8988T (cell line): ENCODE measurements at regions not wholly inside any gene's neighbourhood (a gene's known extent, or its start where the extent isn't known, plus 50 kb on each side); places are given as distances from the start of the nearest gene placed in this dataset.

Experiments
- DNase-seq: peaks from one replicate; pipeline ENCODE4 v3.0.0; 2011

DNA sequence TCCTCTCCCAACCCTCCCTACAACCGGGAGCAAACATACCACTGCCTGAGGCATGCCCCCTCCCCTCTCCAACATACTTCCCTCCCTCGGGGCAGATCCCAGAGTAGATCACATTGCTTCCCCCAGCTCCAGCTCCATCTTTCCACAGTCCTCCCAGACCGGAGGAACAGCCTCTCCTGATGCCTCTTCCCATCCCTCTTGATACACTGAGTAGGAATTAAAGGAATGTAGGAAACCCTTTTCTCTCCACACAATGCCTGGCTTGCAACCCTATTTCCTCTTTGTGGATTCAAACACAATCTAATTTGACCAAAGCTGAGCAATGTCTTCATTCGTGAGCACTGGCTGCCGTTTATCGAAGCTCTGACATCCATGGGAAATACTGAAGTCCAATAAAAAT, 339.8 kb downstream of the BCOR start:
- DNase-seq, result no peak

DNA sequence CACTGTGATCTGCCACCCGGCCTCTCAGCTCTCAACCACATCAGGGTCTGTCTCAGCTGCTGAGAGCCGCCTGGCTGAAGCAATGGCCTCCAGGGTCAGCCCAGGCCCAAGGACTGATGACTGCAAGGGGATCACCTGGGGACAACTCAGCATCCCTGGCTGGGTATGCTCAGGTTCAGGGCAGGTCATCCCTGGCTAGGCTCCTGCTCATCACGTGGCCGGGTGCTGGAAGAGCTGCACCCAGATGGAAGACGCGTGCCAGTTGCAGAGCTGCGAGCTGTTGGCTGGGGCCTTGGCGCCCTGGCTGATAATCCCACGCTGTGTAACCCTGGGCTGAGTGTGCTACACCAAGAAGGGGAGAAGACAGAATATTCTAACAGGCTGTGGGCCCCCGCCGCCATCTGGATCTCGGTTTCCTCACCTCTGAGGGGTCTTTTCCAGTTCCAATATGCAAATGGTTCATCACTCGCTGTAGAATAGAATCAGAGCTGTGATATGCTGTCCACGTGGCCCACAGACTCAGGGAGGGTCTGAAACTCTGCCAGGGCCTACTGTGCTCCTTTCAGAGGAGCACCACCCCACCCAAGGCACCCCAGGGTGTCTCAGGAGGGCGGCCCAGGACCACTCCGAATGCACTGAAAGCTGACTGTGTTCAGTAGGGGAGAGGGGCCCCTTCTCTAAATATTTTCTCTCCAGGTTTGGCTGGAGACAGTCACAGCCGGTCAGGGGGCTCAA, 338.8 kb downstream of the BCOR start:
- DNase-seq, result no peak

DNA sequence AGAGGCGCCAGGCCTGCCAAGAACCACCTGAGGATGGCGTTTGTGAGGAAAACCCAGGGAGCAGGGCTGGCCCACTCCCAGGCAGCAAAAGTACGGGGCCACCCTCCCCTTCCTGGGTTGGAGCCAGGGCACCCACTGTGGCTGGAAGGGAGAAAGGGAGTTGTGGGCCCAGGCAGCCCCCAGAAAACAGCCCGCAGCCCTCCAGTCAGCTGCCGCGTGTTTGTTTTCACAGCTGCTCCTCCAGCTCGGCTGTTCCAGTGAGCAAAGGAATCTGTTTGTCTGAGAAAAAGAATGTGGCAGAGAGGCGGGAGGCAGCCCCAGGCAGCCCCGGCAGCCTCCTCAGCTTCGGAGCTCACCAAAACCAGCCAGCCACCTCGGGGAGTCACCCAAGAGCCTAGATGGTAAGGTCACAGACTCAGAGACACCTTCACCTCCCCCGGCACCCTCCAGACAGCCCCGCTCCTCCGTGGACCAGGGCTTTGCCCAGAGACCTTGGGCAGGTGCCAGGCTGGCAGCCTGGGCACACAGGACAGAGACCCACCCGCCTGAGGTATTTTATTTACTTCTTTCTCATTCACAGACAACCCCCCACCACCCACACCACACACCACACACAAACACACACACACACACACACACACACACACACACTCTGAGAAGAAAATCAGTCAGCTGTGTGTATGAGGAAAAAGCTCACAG, 338.1 kb downstream of the BCOR start:
- DNase-seq, result peak; percentile 39

DNA sequence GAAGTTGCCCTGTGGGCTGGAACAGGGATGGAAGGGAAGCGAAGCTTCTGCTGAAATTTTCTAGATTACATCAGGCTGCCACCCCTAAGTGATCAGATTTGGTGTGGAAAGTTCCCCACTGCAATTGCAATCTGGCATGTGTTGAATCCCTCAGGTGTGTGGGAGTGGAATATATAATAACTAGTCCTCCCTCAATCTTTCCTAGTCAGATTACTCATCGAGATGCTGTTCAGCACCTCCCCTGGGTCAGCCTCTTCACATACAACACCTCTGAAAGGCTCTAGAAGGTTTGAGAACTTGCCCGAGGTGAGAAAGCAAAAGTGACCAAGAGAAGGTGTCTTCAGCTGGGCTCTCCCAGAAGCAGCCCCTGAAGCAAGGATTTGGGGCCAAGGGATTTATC, 336.8 kb downstream of the BCOR start:
- no peak for DNase-seq

DNA sequence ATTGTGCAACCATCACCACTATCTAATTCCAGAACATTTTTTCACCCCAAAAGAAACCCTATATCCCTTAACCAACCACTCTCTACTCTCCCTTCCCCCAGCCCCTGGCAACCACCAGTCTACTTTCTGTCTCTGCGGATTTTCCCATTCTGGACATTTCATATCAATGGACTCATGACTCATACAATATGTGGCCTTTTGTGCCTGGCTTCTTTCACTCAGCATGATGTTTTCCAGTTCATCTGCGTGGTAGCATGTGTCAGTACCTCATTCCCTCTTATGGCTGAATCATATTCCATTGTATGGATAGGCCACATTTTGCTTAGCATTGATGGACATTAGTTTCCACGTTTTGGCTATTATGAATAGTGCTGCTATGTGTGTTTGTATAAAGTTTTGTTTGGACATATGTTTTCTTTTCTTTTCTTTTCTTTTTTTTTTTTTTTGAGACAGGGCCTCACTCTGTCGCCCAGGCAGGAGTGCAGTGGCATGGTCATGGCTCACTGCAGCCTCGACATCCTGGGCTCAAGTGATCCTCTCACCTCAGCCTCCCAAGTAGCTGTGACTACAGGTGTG, 335.4 kb downstream of the BCOR start:
- no peak for DNase-seq

DNA sequence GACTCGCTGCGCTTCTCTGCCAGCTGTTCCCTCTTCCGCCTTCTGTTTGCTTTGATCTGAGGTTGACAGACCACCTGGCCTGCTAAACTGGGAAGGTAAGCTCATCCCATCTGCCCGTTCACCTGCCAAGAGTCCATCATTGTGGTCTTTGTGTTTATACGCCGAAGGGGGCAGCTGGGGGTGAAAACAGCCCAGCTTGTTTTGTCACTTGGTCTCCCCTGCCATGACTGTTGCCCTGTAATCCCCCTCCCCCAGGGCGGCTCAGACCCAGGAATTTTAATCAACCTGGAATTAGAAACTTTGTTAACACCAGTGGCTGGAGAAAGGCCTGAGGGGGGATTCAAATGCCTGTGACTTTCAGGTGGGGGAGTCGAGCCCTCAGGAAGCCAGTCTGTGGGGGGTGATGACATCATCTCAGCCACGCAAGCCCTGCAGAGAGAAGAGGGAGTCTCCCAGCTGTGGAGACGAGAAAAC, 333.3 kb downstream of the BCOR start:
- no peak for DNase-seq

DNA sequence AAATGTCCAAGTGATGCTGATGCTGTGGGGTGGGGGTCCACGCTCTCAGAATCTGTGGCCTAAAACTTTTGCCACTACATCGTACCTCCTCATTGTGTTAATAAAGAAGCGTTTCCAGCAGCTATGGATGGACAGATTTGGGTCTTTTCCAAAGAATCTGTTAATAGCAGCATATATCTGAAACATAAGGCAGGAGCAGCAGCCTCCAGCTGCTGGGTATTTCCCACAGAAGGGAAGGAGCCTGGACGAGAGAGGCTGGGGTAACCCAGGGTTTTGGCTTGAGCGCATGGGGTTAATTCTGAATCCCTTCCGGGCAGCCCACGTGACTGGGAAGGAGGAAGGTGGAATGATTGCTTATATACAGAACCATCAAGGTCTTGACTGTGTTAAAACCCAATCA, 332.4 kb downstream of the BCOR start:
- DNase-seq, result no peak

DNA sequence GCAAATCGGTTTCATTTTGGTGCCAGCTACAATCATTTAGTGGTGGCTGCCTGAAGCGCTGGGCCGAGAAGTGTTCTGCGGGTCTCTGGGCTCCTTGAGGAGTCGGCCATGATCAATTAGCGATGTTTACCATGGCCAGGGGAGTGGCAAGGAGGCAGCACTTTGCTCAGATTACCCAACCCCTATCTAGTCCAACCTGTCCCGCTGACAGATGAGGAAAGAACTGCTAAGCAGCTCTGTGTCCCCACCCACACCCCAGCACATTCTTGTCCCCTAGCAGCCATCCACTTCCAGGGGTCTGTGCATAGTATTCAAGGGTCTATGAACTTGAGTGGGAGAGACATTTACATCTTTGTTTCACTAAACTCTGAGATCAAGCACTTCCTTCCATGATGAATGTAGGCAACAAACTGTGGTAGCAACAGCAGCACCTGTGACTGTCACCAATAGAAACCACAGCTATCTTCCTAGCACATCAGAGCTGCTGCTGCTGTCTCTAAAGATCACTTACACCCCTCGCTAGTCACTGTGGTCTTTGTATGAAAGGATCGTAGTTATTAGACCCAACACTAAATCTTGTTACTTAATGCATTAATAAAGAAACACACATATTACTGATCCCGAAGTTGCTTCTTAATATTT, 331.6 kb downstream of the BCOR start:
- no peak for DNase-seq

DNA sequence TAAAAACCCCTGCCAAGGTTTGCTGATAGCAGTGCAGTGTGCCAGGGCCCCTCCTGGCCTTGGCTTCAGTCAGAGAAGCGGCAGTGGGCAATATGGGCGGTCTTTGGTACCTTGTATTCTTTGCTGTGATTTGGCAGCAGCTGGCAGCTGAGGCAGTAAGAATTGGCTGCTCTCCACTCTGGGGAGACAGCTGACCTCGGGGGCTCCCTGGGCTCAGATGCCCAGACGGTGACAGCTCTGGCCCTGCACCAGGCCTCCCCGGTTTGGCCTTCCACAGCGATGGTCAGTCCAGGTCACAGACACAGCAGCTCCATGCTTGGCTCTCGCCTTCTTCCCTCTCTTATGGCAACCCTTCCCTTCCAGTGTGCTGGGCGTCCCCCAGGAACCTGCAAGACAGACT, 330.9 kb downstream of the BCOR start:
- DNase-seq, result no peak

DNA sequence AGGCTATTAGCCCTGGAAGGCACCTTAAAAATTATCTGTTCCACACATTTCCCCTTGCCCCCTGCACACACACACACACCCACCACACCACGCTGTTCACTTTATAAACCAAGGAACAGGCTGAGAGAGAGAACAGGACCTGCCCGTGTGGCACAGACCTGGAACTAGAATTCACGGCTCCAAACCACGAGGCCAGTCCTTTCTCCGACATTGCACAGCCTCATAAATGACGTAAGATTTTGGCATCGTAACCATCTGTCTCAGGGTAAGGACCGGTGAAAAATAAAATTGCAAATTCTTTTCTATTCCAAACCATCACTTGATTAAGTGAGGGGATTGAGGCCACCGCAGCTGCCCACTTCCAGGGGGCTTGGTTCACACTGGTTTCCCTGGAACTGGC, 330.3 kb downstream of the BCOR start:
- no peak for DNase-seq

DNA sequence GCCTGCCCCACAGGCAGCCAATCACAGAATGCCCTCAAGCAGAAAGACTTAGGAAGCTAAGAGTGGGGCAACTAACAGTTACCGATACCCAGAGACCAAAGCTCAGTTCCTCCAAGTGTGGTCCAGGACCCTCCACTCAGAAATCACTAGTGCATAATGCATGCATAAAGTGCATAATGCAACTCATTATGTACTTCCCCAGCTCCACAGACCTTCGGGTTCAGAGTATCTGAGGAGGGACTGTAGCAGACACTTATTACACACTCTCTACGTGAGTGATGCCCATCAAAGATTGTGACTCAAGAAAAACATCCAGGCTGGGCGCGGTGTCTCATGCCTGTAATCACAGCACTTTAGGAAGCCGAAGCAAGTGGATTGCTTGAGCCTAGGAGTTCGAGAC, 328.0 kb downstream of the BCOR start:
- DNase-seq, result no peak

DNA sequence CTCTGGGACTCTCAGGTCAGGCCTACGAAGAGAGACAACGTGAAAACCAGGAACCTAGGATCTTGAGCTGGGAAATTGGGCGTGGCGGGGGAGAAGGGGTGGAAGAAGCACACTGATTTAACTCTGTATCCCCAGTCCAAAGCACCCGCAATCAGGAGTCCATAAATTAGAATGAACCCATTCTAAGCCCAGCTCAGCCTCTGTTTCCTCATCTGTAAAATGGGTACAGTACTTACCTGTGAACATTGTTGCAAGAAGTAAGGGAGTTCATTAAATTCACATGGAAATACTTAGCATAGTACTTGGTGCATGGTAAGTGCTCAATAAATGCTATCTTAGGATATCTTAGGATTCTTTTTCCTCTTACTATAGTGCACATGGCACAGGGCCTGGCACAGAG, 326.7 kb downstream of the BCOR start:
- DNase-seq, result no peak

DNA sequence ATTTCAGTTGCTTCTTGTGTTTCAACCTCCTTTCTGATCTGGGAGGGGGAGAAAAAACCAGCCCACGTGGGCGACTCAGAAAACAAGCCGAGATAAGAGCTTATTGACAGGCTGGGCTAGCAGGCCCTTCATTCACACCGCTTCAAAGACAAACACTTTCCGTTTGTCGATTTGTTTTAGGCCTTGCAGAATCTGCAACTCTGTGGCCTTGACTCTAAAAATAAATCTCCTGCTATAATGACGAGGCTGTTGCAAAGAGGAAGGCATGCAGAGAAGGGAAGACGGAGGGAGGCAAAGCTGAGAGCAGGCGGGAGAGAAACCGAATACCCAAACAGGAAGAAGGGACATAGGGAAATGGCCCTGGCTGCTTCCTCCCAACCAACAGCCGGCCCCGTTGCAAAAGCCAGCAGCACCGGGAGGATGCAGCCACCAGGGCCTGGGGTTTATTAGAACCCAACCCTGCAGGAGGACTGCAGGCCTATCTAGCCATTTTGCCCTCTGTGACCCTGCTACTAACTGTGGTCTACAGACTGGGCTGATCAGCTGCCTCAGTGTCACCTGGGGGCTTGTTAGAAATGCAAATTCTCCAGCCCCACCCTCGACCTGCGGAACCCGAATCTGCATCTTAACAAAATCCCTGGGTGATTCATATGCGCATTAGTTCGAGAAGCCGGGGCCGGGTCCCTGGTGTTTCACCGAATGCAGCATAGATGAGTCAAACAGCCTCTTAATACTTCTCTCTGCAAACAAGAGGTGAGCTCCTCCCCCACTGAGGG, 325.5 kb downstream of the BCOR start:
- DNase-seq, result no peak

DNA sequence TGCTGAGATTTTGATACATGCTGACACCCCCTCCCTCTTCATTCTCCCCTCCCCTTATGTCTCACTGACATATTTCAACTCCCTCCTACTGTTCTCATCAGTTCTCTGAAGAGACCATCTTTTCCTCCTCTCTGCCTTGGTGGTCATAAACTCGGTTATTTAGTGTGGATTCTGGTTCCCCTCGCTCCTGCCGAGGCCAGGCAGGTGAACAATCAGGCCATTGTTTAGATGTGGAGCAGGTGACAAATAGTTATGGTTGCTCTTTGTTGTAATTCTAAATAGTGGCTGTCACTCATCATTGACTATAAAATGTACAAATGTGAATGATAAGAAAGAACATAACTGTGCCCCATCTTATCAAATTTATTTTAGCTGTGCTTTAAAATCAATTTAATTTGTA, 324.6 kb downstream of the BCOR start:
- DNase-seq, result no peak

DNA sequence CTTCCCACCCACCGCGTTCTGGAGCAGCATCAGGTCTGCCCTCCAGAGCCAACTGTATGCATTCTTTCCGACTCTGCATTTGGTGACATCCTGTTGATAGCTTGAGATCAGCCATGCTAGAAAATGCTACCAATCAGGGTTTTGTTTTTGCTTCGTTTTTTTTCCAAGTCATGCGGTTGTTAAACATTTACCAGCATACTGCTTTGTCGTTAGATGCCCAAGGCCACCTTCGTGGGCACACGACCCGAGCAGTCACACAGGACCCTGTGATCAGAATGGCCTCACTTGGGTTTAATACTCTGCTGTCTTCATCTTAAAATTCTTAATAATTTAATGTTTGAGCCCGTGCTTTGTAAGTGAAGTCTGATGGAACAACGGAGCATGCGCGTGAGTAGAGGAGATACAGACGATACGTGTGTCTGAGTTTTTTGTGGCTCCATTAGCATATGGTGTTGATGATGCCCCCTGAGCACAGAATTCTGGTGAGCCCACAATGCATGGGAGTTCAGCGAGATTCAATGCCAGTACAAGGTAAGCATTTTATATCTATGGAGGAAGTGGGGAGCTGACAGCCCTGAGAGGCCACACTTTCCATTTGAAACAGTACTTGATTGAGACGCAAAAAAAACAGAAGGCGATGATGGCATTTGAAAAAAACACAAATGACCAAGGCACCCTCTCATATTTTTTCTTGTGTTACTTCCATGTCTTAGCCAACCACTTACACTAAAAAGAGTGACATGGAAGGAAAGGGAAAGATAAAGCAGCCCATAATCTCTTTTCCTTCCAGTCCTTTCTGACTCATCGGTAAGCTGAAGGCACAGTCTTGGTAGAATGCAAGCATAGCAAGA, 323.6 kb downstream of the BCOR start:
- no peak for DNase-seq

DNA sequence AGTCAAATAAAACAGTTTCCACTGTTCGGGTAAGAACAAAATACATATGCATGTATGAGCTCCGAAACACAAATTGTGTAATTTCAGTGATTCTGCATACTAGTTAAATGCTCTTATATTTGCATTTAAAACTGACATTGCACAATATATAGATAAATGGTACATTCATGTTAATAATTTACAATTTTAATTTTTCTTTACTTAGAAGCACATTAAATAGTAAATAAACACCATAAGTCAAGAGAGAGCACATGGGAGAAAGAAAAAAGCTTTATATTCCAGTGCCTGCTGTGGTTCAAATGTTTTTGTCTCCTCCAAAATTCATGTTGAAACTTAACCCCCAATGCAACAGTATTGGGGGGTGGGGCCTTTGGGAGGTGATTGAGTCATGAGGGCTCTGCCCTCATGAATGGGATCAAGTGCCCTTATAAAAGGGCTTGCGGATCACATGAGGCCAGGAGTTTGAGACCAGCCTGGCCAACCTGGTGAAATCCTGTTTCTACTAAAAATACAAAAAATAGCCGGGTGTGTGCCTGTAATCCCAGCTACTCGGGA, 322.9 kb downstream of the BCOR start:
- DNase-seq, result no peak

DNA sequence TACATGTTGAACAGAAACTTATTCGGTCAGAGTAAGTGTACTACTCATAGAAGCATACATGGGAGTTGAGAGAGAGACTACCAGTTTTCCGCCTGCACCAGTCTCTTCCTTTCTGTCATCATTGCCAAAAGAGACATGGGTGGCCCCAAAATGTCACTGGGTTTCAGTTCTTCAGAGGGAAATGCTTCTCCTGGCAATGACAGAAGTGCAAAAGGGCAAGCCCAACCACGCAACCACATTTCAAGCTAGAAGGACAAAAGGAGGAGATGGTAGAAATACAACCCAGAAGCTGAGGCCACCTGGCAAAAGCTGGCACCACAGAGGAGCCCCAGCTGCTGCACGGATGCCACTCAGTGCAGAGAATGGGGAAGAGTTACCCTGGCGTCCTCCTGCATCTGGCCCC, 320.1 kb downstream of the BCOR start:
- no peak for DNase-seq

DNA sequence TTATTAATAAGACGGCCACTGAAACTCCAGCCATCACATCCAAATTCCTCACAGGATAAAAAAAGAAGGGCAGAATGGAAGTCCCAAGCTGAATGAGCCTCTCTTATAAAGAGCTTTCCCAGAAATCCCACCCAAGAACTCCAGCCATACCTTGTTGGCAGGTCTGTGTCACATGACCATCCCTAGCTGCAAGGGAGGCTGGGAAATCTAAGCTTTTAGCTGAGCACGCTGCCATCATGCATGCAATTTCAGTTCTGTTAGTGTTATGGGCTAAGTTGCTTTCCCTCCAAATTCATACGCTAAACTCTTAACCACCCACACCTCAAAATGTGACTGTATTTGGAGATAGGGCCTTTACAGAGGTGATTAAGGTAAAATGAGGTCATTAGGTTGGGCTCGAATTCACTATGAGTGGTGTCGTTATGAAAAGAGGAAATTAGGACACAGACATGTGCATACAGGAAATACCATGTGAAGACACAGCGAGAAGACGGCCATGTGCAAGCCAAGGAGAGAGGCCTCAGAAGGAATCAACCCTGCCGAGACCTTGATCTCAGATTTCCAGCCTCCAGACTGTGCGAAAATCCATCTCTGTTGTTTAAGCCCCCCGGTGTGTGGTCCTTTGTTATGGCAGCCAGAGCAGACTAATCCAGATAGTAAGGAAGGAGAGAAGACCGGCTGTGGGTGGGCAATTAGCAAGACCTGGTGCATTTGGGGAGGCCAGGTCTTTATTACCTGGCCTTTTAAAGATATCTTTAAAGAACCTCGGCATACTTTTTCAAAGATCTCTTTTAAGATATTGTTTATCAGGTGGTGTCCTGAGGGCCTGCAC, 317.6 kb downstream of the BCOR start:
- no peak for DNase-seq

DNA sequence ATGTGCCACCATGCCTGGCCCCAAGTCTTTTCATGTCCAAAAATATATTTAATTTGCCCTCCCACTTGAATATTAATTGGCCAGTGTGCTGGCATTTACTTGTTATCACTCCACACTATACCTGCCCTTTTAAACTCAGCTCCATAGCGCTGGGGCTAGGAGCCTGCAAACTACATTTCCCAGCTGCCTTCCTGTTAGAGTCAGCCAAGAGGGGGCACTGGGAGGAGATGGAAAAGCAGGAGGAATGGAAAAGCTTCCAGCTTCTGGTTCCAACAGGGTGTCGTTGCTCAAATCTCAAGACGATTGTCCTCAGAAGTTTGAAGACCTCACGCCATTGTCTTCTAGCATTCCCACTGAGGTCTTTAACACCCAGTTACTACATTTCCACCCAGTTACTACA, 315.5 kb downstream of the BCOR start:
- DNase-seq, result no peak

DNA sequence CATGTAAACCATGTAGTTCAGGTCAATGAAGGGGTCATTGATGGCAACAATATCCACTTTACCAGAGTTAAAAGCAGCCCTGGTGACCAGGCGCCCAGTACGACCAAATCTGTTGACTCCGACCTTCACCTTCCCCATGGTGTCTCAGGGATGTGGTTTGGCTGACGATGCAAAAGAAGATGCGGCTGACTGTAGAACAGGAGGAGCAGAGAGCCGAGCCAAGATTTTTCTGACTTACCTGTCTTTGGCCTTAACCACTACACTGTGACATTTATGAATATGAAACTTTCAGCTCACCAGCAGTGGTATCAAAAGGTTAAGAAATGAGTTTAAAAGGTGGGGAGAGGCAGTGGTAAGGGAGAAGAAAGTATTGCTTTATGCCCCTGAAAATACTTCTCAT, 309.8 kb downstream of the BCOR start:
- no peak for DNase-seq

DNA sequence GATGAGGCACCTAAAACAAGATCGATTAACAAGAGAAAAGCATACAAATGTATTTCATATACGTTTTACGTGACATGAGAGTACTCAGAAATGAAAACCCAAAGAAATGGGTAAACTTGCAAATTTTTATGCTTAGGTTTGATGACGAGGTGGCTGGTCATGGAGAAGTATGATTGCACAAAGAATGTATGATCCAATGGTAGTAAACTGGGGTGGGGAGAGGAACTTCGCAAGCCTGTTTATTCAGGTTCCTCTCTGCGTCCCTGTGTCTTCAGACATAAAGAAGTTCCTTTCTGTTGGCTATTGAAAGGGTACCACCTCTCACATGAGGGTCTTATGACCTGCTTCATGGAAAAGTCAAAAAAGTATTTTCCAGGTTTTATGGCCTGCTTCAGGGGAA, 309.2 kb downstream of the BCOR start:
- DNase-seq, result no peak
